DMS79 (cell line): ENCODE measurements at regions not wholly inside any gene's neighbourhood (a gene's known extent, or its start where the extent isn't known, plus 50 kb on each side); places are given as distances from the start of the nearest gene placed in this dataset.
A peak's percentile ranks its signal among the peaks of the same experiment; 100 is the strongest.

ENCODE experiments used
- DNase-seq: peaks from one replicate; lab custom pipeline; 2025; lab: John Stamatoyannopoulos, UW

DNA sequence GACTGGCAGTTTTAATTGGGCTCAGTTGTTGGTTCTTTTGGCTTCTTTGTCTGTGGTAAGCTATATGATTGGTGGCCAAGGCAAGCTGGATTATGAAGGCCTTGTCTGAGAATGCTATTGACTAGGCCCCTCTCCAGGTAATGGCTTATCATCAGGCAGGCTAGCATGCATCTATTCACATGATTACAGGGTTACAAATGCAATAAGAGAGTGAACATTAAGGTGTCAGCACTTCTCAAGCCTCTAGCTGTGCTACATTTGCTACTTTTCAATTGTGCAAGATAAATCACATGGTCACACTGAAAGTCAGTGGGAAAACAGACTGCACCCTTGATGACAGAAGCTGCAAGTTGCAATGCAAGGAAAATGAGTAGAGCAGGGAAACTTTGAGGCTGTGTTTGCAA lies 550.9 kb upstream of the TMPRSS15 start:
- no peak for DNase-seq

DNA sequence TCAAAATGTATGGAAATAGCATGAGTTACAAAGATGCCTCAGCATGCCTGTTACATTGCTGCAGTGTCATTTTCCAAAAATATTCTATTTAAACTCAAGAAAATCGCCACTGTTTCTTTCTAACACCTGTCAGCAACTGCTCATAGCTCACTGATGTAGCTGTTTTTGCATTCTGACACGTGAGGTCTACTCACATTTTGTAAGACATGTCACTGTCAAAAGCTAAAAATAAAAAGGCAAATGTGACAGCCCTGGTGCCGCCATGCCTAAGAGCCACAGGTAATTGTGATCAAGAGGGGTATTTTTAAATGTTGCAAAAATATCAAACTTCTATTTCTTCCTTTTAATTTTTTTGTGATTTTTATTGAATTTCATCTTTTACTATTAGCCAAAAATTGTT lies 556.2 kb upstream of the TMPRSS15 start:
- no peak for DNase-seq

DNA sequence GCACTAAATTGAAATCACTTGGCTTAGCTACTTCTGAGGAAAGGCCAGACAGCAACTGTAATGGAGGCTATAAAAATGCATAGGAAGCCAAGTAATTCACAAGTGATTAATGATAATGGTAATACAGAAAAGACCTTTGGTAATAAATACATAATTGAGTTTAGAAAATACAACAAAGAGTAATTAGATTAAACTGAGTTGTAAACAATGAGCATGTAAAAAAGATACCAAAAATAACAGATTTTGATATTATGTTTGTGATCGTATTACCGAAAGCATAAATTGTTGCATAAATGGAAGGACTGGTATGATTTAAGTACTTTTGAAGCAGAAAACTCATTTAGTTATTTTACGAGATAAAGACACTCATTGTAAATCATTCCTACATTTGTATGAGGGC lies 556.7 kb upstream of the TMPRSS15 start:
- DNase-seq = no peak

DNA sequence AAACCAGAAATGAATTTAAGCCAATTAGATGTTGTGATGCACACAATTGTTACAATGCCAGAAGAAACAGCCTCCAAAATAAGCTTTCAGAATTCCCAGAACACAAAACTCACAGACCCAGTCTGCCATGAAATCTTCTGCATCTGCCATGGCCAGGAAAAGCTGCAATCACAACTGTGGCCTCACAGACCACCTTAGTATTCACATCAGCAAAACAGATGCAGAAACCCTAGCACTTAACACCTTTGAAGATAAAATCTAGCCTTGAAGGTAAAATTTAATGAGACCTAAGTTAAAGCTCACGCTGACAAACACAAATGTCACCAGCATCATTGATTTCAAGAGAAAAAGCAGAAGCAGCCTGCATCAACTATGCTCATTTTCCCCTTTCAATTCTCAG lies 566.8 kb upstream of the TMPRSS15 start:
- DNase-seq = no peak

DNA sequence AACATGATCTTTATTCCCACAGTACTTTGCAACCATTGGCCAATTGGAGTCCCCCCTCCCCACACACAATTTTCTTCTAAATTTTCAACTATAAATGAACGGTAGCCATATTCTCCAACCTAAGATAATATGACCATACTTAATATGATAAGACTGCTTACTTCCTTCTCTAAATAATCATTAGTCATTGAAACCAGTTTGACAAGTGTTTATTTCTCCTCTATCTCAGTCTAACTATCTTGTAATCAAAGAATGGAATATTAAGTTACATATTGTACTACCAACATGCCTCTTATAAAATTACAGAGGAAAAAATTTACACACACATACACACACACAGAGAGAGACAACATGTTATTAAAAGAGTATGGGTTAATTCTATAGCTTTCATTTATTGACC lies 567.4 kb upstream of the TMPRSS15 start:
- no peak for DNase-seq

DNA sequence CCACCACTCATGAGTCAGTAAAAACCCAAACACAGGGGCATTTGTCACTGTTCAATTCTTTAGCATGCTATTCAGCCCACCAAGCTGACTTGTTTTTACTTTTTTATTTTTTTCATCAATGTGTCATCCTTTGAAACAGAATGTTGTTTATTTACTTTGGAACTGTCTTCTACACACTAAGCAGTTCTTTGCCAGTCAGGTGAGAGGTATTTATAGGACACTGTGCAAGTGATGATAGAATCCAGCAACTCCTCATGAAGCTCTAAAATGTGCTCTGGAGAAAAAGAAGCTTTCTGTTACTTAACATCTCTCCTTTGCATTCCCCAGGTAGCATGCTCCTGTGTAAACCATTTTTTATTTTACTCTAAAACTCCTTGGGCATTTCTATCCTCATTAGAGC lies 582.0 kb upstream of the TMPRSS15 start:
- DNase-seq = no peak

DNA sequence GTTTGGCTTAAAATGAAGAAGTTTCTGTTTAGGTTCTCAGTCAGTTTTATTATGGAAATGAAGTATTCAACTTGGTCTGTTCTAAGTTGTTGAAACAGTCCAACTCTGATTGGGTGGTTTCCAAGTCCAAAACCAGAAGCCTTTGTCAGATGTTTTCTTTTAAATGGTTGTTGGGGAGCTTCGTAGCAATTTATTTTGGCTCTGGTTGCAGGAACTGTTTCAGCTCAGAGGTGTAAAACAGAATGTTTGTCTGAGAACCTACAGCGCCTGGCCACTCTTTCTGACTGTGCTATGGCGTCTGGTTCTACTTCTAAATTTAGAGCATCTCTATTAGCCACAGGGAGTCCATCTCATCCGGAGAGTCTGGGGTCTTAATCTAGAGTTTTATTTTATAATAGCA lies 582.6 kb upstream of the TMPRSS15 start:
- DNase-seq = no peak

DNA sequence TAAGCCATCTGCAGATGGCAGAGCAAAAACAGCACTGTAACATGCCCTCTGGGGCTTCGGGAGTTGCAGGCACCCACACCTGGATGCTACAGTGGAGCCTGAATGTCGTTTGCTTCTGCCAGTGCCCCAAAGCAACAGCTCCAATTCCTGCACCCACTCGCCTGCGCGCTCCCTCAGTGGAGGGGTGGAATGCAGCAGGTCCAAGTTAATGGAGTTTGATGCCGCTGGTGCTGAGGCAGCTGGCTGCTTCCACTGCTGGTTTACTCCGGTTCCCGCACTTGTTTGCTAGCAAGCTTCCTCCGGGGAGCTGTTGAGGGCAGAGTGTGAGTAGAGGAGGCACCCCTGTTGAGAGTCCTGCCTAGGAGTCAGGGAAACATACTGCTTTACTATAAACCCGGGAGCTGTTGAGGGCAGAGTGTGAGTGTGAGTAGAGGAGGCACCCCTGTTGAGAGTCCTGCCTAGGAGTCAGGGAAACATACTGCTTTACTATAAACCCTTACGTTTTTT lies 584.0 kb upstream of the TMPRSS15 start:
- DNase-seq = no peak

DNA sequence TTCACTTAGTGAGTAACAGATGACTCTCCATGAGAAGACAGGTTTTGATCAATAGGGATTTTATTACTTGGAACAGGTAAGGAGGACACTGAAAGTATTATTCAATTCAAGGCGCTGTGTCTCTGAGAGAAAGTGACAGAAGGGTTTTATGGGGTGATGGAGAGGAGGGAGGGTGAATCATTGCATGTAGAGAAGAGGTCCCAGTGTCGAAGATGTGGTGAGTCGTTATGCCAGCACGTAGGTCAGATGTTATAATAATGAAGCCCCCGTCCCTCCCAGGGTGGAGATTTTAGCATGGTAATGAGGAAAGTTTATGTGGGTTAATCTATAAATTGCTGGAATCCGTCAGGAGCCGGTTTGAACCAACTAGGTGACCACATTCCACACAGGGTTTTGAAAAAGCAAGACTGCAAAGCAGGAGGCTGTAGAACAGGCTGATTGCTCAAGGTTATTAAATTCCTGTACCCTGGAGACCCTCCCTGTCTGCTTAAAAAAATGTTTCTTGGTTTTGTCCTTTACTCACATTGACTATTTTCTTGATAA lies 586.4 kb upstream of the TMPRSS15 start:
- no peak for DNase-seq

DNA sequence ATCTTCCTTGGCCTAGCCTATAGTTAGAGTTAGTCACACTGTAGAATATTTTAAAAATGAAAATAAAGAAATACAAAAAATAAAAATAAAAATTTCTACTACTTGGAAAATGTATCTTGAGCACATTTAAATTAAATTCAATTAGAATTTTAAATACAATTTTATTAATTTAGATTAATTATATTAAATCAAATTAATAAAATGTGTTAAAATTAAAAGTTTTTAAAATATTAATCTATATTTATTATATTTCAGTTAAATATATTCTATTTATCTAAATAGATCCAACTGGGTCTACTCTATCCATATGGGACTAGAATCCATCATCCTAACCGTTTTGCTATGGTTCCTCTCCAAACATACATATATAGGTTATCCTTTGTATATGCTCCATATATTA lies 588.3 kb upstream of the TMPRSS15 start:
- DNase-seq = no peak

DNA sequence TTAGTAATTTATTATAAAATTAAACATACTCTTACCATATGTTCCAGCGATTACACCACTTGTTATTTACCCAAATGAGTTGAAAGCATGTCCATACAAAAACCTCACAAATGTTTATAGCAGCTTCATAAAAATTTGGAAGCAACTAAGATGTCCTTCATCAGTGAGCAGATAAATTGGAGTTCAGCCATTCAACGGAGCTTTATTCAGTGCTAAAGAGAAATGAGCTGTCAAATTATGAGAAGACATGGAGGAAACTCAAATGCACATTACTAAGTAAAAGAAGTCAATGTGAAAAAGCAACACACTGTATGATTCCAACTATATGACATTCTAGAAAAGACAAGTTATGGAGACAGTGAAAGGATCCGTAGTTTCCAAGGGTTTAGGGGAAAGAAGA lies 606.7 kb upstream of the TMPRSS15 start:
- DNase-seq = no peak

DNA sequence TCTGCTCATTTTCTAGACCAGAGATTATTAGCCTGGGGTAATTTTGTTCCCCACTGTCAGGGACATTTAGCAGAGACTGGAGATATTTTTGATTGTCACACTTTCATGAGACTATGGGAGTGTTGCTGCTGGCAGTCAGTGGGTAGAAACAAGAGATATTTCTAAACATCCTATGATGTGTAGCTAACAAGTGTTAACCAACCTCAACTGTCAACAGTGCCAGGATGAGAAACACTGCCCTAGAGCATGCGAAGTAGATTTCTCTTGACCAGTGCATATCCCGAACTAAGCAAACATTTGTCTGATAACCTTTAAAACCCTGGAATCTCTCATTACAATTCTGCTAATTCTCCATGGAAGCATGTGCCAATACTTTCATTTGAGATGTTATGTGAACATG lies 607.4 kb upstream of the TMPRSS15 start:
- no peak for DNase-seq

DNA sequence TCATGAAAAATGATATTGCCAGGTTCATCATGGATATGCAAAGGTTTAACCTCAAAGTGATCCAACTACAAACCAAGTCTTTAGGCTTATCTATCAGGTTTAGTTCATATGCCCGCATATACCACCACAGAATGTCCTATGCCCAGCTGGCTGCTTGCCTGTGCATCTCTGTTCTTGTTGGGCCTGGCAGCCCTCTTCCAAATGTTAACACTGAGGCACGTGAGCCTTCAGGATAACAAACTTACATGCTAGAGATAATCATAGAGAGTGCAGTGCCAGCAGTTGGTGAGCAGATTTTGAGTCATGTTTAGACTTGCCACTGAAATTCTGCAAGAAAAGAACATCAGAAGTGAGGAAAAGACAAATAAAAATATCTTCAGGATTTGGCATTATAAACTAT lies 607.9 kb upstream of the TMPRSS15 start:
- no peak for DNase-seq

DNA sequence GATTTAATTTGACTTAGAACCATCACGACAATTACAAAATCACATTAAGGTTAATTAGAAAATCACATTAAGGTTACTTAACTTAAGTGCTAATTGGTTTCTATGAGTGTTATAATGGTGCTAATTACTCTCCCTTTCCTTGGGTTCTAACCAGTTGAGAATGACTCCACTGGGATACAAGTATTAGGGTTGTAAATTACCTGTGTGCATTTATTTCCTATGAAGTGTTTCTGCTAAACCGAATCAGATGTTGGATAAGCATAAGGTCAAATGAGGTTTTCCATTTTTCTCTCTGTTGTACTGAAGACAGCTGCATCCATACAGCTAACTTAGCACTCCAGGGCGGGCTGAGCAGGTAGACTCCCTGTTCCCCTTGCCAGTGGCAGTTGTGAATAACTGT lies 610.3 kb upstream of the TMPRSS15 start:
- DNase-seq = no peak

DNA sequence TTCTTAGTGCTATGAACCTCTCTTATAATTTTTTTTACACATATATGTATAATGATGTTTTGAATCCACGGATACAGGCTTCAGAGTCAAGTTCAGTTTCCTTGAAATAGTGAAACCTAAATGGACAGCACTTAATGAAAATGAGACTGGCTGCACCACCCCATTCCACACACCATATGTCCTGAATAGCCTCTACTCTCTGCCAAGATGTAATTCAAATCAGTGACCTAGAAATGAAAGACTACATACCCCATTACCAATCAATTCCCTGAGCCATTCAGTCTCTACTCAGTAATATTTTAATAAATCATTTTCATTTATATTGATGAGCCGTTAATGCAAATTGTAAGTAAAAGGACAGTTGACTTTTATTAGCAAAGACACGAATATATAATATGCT lies 614.9 kb upstream of the TMPRSS15 start:
- no peak for DNase-seq

DNA sequence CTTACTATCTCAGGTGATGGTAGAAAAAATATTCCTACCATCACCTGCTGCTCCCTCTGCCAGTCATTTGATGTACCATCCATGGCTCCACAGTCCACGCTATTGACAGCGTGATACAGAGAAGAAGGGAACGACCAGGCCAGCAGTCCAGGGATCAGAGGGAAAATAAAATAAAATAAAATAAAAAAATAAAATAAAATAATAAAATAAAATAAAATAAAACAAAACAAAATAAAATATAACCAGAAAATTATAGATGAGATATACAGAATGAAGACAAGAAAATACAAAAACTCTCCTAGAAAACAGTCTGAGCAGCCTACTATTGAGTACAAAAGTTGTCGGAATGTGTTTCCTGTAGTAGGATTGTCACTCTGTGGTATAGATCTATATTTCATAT lies 619.4 kb upstream of the TMPRSS15 start:
- no peak for DNase-seq

DNA sequence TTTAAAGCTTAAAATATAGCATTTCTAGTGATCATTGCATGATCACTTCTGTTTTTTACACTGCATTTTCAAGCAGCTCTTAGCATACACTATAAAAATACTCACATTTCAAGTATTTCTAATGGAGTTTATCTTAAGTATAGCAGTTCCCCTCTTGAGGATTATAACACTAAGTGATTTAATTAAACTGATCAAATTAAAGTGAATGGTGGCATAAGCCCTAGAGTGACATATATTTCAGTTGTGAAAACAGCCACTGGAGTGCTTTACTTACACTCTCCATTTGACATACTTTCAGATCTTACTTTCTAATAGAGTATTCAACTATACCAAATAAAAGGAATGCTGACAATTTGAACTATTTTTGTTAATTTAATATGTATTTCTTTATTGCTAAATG lies 623.3 kb upstream of the TMPRSS15 start:
- no peak for DNase-seq

DNA sequence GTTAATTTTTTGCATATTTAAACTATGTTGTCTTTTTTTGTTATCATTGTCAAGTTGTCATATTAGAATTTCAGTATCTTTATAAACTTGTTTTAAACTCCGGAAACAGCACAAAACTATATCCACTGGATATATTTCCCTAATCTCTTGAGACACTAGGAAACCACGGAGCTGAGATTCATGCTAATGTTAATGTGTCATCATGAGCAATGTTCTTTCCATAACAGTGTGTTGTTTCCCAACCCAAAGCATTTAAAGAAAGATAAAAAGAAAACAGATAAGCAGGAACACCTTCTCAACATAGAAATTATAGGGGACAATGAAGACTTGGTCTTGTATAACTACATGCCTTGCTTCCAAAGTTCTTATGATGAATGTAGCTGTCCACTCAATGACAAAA lies 626.2 kb upstream of the TMPRSS15 start:
- DNase-seq = no peak

DNA sequence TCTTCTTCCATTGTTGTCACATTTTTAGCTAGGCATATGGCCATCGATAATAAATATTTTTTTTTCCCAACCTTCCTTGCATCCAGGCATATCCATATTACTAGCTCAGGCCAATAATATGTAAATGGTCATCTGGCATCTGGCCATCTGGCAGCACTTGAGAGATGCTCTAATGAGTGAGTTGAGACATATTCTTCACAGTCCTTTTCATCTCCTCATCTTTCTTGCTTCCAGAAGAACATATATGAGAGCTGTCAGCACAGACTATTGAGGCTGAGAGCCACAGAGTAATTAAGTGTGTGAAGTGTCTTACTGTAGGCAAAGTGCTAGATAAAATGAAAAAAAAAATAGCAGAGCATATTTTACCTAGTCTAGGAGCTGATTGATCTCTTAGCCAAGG lies 628.4 kb upstream of the TMPRSS15 start:
- peak; percentile 23 for DNase-seq

DNA sequence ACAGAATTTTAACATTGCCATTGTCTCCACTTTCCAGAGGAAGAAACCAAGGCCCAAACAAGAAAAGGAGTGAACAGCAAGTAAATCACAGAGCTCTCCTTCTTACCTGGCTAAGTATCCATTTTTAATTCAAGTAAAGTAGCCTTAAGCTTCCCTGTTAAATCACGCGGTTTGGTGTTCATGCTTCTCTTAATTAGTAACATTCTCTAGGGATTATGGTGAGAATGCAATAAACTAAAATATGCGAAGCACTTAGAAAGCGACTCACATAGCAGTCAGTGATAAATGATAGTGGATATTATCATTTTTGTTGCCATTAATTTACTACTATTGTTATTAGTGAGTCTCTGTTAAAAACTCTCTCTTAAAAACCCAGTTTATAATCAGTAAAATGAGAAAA lies 630.5 kb upstream of the TMPRSS15 start:
- DNase-seq = no peak

DNA sequence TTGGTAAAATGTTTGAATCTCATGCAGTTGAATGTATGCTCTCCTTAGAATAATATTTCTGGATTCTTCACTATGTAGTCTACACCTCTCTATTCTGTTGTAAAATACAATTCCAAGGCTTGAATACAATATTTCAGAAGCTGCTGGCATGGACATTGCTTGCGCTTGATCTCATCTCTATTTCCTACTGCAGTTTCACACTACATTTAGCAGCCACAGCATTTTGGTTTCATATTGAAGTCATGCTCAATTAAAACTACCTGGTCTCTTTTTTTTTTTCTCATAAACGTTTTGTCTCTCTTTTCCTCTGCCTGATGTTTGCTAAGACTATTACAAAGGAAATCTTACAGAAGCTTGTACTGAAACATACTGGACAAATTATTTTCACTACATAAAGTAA lies 631.0 kb upstream of the TMPRSS15 start:
- no peak for DNase-seq

DNA sequence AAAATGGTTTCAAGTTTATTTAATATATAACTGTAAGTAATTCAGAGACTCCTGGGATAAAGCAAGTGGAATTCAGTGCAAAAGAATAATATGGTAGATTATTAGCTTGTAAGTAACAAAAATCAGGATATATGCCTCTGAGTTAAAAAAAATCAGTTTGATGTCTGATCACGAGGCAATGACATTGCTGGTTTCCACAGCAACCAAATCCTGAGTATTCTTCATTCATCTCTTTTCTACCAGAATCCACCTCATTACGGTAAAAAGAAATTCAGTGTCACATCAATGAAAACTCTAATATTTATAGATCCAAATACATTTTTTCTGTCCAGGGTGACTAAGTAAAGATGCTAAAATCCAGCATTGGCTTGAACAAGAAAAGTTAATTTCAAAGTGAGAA lies 642.3 kb upstream of the TMPRSS15 start:
- DNase-seq = no peak

DNA sequence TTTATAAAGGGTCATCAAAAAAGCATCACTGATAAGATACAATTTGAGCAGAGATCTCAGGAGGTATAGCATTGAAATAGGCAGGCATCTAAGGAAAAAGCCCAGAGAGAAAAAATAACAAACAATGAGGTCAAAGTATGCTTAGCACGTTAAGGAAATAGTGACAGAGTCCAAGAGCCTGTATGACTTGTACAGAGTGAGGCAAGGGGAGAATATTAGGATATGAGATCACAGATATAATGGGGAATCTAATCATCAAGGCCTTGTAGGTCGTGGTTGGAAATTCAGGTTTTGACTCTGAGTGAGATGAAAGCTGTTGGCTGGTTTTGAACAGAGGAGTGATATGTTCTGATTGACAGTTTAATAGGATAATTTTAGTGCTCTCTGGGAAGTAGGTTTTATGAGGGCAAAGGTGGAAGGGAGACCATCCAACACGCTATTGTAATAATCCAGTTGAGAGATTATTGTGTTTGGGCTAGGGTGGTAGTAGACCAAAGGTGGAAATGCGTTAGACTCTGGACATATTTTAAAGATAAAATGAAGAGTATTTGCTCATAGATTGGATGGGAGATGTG lies 644.6 kb upstream of the TMPRSS15 start:
- DNase-seq = no peak

DNA sequence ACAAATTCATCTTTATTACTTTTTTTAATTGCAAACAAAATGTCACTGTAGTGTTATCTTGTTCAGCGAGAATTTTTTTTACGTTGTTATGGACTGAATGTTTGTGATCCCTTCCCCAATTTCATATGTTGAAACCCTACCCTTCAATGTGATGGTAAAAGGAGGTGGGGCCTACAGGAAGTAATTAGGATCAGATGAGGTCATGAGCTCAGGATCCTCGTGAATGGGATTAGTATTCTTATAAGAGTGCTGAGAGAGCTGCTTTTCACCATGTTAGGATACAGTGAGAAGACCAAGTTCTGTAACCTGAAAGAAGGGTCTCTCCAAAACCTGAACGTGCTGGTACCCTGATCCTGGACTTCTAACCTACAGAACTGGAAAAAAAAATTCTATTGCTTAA lies 646.0 kb upstream of the TMPRSS15 start:
- DNase-seq = no peak

DNA sequence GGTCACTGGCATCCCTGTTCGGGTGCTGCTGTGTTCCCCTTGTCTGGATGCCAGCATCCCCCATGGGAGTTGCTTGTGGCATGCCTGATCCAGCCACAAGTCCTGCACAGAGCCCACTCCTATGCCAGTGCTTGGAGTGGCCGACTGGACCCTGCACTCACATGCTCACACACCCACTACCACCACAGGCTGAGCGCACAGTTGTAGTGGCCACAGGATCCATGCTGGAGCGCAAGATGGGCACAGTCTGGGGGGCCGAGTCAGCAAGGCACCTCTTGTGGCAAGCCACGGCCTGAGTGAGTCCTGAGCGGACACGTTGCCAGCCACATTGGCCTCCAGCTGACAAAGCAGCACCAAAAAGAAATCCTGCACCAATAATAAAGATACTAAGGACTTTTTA lies 661.6 kb upstream of the TMPRSS15 start:
- no peak for DNase-seq
